GM23338 (cell line): ENCODE measurements at regions not wholly inside any gene's neighbourhood (a gene's known extent, or its start where the extent isn't known, plus 50 kb on each side); places are given as distances from the start of the nearest gene placed in this dataset.

Source experiments
- CTCF ChIP-seq, 2 experiments: fragments of 200-600 bp in 1 of 2; sonication (generic) in 1 of 2; conservative IDR thresholded peaks; 2 replicates each; pipeline versions ENCODE4 v1.5.1 to v1.6.1; 2016 to 2017; ENCODE audit warnings: antibody characterized with exemption in 2 of 2, low read depth in 2 of 2, mild to moderate bottlenecking in 2 of 2, moderate library complexity in 1 of 2
- EZH2 ChIP-seq: fragments of 200-600 bp; sonication (generic); IDR thresholded peaks from one replicate; pipeline ENCODE4 v1.8.0; 2017; ENCODE audit warnings: antibody characterized with exemption, mild to moderate bottlenecking, low read depth; ENCODE audit not compliant: unreplicated experiment
- TF ChIP-seq, protein P1 (sequence below): IDR thresholded peaks from 2 replicates; pipeline ENCODE4 v1.6.1; 2016; ENCODE audit warnings: antibody characterized with exemption

DNA sequence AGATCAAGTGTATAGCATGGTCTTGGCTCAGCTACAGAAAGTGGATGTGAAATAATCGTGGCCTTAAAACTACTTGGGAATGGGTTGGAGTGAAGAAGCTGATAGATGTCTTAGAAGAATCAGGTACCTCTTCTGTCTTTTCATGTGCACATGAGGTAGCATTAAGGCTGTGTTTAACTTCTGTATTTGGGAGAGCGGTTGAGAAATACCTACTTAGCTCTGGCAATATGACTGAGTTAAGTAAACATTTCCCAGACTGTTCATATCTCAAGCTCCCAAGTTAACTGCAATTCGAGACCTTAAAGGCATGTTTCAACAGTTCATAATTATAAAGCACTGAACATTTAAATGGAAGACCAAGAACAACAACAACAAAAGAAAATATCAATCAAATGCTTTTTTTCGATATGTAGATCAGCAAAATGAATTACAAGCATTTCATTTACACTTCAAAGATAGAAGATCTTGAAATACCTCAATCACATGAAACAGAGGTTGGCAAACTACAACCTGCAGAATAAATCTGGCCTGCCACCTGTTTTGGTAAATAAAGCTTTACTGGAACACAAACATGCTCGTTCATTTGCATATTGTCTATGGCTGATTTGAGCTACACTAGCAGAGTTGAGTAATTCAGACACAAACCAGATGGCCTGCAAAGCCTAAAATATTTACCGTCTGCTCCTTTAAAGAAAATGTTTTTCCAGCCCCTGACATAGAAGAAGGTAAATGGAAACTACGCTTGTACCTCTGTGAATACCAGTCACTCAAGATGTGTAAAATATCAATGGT, 337.1 kb upstream of the GLI3 start:
- TF ChIP-seq, protein P1, sequence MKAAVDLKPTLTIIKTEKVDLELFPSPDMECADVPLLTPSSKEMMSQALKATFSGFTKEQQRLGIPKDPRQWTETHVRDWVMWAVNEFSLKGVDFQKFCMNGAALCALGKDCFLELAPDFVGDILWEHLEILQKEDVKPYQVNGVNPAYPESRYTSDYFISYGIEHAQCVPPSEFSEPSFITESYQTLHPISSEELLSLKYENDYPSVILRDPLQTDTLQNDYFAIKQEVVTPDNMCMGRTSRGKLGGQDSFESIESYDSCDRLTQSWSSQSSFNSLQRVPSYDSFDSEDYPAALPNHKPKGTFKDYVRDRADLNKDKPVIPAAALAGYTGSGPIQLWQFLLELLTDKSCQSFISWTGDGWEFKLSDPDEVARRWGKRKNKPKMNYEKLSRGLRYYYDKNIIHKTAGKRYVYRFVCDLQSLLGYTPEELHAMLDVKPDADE: no peak
- TF ChIP-seq CTCF (conservative IDR thresholded peaks at IDR 0.05; ENCODE audit: low read depth in 2 of 2) (no peak), EZH2 (no peak)
